Spleen (tissue), 11 donors: ENCODE measurements at regions not wholly inside any gene's neighbourhood (a gene's known extent, or its start where the extent isn't known, plus 50 kb on each side); places are given as distances from the start of the nearest gene placed in this dataset.

ENCODE experiments used
- DNase-seq: peaks from one replicate; pipeline ENCODE4 v3.0.0-alpha.2; 2020
- H3K27ac ChIP-seq, 8 donors: fragments of 200-600 bp; sonication (generic) in 7 of 8; 1 replicate in 4 of 8; 2 replicates in 4 of 8; pipeline versions ENCODE4 v1.5.0 to v1.8.0; 2016 to 2021; ENCODE audit warnings: inconsistent platforms in 4 of 8, mild to moderate bottlenecking in 4 of 8, moderate library complexity in 1 of 8
- H3K27me3 ChIP-seq, 7 donors: fragments of 200-600 bp; sonication (generic) in 6 of 7; replicated peaks in 1 of 7; 1 replicate in 4 of 7; 2 replicates in 3 of 7; pipeline versions ENCODE4 v1.5.0 to v1.8.0; 2016 to 2021; ENCODE audit warnings: inconsistent platforms in 3 of 7, mild to moderate bottlenecking in 1 of 7
- H3K36me3 ChIP-seq, 6 donors: fragments of 200-600 bp; sonication (generic) in 5 of 6; 1 replicate in 4 of 6; 2 replicates in 2 of 6; pipeline versions ENCODE4 v1.5.0 to v1.8.0; 2016 to 2021; ENCODE audit warnings: inconsistent platforms in 2 of 6
- H3K4me1 ChIP-seq, 6 donors: fragments of 200-600 bp; sonication (generic) in 5 of 6; 1 replicate in 3 of 6; 2 replicates in 3 of 6; pipeline versions ENCODE4 v1.5.0 to v1.8.0; 2016 to 2021; ENCODE audit warnings: inconsistent platforms in 3 of 6
- H3K4me3 ChIP-seq, 8 donors: fragments of 200-600 bp; sonication (generic) in 7 of 8; 1 replicate in 4 of 8; 2 replicates in 4 of 8; pipeline versions ENCODE4 v1.5.0 to v1.8.0; 2016 to 2021; ENCODE audit warnings: inconsistent platforms in 4 of 8, mild to moderate bottlenecking in 4 of 8, moderate library complexity in 2 of 8
- H3K9me3 ChIP-seq, 8 donors: fragments of 200-600 bp; sonication (generic) in 7 of 8; 1 replicate in 4 of 8; 2 replicates in 4 of 8; pipeline versions ENCODE4 v1.5.0 to v1.8.0; 2016 to 2021; ENCODE audit warnings: inconsistent platforms in 4 of 8
- CTCF ChIP-seq, 11 experiments: fragments of 200-600 bp in 7 of 11; fragments of 450-650 bp in 4 of 11; sonication (generic) in 4 of 11; IDR thresholded peaks in 8 of 11; conservative IDR thresholded peaks in 3 of 11; 1 replicate in 7 of 11; 2 replicates in 4 of 11; pipeline versions ENCODE4 v1.4.0 to v1.8.0; 2016 to 2021; ENCODE audit warnings: antibody characterized with exemption in 11 of 11, inconsistent platforms in 4 of 11, mild to moderate bottlenecking in 1 of 11
- POLR2A ChIP-seq, 3 donors: fragments of 450-650 bp; IDR thresholded peaks; one replicate each; pipeline ENCODE4 v1.5.1; 2017; ENCODE audit warnings: antibody characterized with exemption in 3 of 3, mild to moderate bottlenecking in 1 of 3
- POLR2AphosphoS5 ChIP-seq, 3 donors: sonication (generic); formaldehyde crosslinking; IDR thresholded peaks; one replicate each; pipeline ENCODE4 v1.5.1; 2017; ENCODE audit warnings: antibody characterized with exemption in 3 of 3
- WGBS, 5 donors: extraction: QIAGEN DNeasy Blood & Tissue Kit in 3 of 5; methylation state at CpG; one replicate each; pipeline versions ENCODE4 v1.1.5 to v1.1.7; 2013 to 2018; 5-methylcytosine and 5-hydroxymethylcytosine counted together
- intact Hi-C: fragments of 100-400 bp; cut with DNase I; formaldehyde crosslinking; loops from one replicate; pipeline ENCODE4 v1.15.0; 2023; ENCODE audit warnings: low total_unique reads
- donor health status: healthy with polysubstance abuse.
- donor health status: DM: no; HTN: no; CAD: no; lungs with moderate emphysema.
- donor health status: DM: no; HTN: no; CAD: no.
- donor health status: Bipolar disorder and iron deficiency.
- donor health status: healthy.
- donor health status: DM: no; HTN: no; CAD: no.
- donor health status: DM: yes; HTN: yes; CAD: no.

DNA sequence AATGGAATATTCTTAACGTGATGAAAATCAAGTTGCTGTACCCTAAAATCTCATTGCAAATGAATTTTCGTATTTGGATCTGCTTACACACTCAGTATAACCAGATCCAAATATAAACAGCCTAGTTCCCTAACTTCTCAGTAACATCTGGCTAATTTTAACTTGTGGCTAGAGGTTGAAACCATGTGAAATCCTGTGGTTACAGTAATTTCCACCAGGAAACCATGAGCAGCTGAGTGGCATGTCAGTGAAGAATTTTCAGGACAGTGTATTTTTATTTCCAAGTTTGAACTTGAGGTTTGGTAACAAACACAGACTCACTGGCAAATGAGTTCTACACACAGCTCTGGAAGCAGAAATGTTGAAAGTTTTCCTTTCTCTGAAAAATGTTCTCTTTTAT, 754.1 kb downstream of the NR2F2 start:
- Histone ChIP-seq H3K27me3 (peaks cover 0 to 3% (median 0%) of the 10 kb centered on the region in 7 donors), H3K4me3 (no peak overlapping the region), H3K27ac (no peak overlapping the region), H3K36me3 (no peaks in the 10 kb centered on the region), H3K9me3 (no peaks in the 10 kb centered on the region), H3K4me1 (no peaks in the 10 kb centered on the region)
- DNase-seq, result no peak
- intact Hi-C loops, result no loop called here
- 34 to 47% (median 44%) methylated on average over 2 of the region's 2 CpGs for WGBS, 5 donors
- TF ChIP-seq CTCF (IDR thresholded peaks at IDR 0.05 in 8 of 11, conservative IDR thresholded peaks at IDR 0.05 in 3 of 11) (no peak), POLR2AphosphoS5 (IDR thresholded peaks at IDR 0.05) (no peak), POLR2A (IDR thresholded peaks at IDR 0.05) (no peak)

DNA sequence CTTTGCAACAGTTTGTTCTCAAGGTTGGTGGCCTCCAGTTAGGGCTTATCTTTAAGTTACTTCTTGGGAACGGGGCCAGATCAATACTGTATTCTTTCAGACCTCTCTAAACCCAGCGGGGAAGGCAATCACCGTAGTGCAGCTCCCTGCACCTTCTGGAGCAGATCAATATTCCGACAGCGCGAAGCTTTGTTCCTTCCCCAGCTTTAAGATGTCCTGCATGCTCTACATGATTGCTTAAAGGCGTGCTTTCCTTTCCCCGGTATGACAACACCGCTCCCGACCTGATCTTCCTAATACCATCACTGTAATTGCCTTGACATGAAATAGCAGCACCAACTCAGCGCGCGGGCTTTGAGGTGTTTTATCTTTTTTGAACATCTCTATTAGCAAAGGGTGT, 755.2 kb downstream of the NR2F2 start:
- 61 to 79% (median 70%) methylated on average over 13 of the region's 13 CpGs for WGBS, 5 donors
- no peak overlapping the region for H3K27ac ChIP-seq
- no peaks in the 10 kb centered on the region for H3K4me1 ChIP-seq
- H3K9me3 ChIP-seq, result no peaks in the 10 kb centered on the region
- DNase-seq, result no peak
- intact Hi-C loops, result no loop called here
- peaks cover 0 to 3% (median 0%) of the 10 kb centered on the region in 7 donors for H3K27me3 ChIP-seq
- TF ChIP-seq CTCF (IDR thresholded peaks at IDR 0.05 in 8 of 11, conservative IDR thresholded peaks at IDR 0.05 in 3 of 11) (no peak), POLR2A (IDR thresholded peaks at IDR 0.05) (no peak), POLR2AphosphoS5 (IDR thresholded peaks at IDR 0.05) (no peak)
- no peak overlapping the region for H3K4me3 ChIP-seq
- no peaks in the 10 kb centered on the region for H3K36me3 ChIP-seq

DNA sequence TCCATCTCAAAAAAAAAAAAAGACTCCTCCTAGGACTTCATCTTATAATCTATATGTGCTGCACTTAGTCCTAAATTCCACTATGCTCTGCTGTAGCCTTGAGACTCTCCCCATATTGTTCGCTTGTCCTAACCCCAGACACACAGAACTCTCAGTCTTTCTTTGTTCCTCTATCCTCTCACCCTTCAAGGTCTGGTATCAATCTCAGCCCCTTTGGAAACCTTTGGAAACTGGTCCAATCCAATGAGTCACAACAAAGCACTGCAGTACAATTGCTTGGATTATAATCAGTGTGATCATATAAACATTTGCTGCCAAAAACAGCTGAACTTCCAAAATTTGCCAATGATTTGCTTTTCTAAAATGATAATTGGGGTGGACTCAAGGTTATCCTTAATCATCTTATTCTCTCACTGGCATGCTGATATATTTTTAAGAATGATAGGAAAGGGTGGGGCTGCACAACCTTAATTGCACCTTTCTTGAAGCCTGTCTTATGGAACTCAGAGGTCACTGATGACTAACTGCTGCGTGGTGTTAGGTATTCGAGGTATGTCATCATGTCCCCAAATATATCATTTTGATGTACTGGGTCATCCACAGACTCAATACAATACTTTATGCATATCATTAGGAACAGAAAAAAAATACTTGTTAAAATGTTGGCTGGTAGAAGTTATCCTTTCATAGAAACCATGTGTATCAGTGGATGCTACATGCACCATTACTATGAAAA, 756.7 kb downstream of the NR2F2 start:
- H3K9me3 ChIP-seq, result no peaks in the 10 kb centered on the region
- TF ChIP-seq POLR2AphosphoS5 (IDR thresholded peaks at IDR 0.05) (no peak), POLR2A (IDR thresholded peaks at IDR 0.05) (no peak), CTCF (IDR thresholded peaks at IDR 0.05 in 8 of 11, conservative IDR thresholded peaks at IDR 0.05 in 3 of 11) (no peak)
- WGBS, 5 donors, result 68 to 85% (median 81%) methylated on average over 3 of the region's 3 CpGs
- no peak overlapping the region for H3K27ac ChIP-seq
- no peaks in the 10 kb centered on the region for H3K36me3 ChIP-seq
- intact Hi-C loops, result no loop called here
- no peak overlapping the region for H3K4me3 ChIP-seq
- DNase-seq, result no peak
- H3K27me3 ChIP-seq, result peaks cover 0 to 3% (median 0%) of the 10 kb centered on the region in 7 donors
- no peaks in the 10 kb centered on the region for H3K4me1 ChIP-seq

GRCh38 chr15:97091093-97091492, 760.6 kb downstream of the NR2F2 start:
- TF ChIP-seq CTCF (IDR thresholded peaks at IDR 0.05 in 8 of 11, conservative IDR thresholded peaks at IDR 0.05 in 3 of 11) (no peak), POLR2AphosphoS5 (IDR thresholded peaks at IDR 0.05) (no peak), POLR2A (IDR thresholded peaks at IDR 0.05) (no peak)
- no peaks in the 10 kb centered on the region for H3K4me1 ChIP-seq
- DNase-seq, result no peak
- no peak overlapping the region for H3K27ac ChIP-seq
- intact Hi-C loops, result no loop called here
- WGBS, 5 donors, result 83 to 92% (median 87%) methylated on average over 1 of the region's 1 CpG
- H3K36me3 ChIP-seq, result no peaks in the 10 kb centered on the region
- no peaks in the 10 kb centered on the region for H3K27me3 ChIP-seq
- no peak overlapping the region for H3K4me3 ChIP-seq
- H3K9me3 ChIP-seq, result no peaks in the 10 kb centered on the region
